Liver (tissue), 8 donors: ENCODE measurements at regions not wholly inside any gene's neighbourhood (a gene's known extent, or its start where the extent isn't known, plus 50 kb on each side); places are given as distances from the start of the nearest gene placed in this dataset.

Experiments
- DNase-seq: peaks from one replicate; pipeline ENCODE4 v3.0.0-alpha.2; 2017; ENCODE audit warnings: low spot score
- H3K27ac ChIP-seq, 2 donors: one replicate each; pipeline ENCODE4 v1.7.0; 2013; ENCODE audit warnings: inconsistent platforms in 2 of 2, low read length in 2 of 2, control low read depth in 1 of 2, low read depth in 1 of 2, mild to moderate bottlenecking in 1 of 2
- H3K27me3 ChIP-seq, 4 donors: one replicate each; pipeline versions ENCODE4 v1.6.1 to v1.7.0; 2013; ENCODE audit warnings: low read length in 3 of 4, inconsistent platforms in 1 of 4, mild to moderate bottlenecking in 1 of 4, moderate library complexity in 1 of 4; ENCODE audit not compliant: control insufficient read depth in 4 of 4, insufficient read depth in 4 of 4
- H3K36me3 ChIP-seq, 4 donors: one replicate each; pipeline versions ENCODE4 v1.6.1 to v1.7.0; 2013; ENCODE audit warnings: low read length in 3 of 4, mild to moderate bottlenecking in 3 of 4, low read depth in 1 of 4, moderate library complexity in 1 of 4; ENCODE audit not compliant: control insufficient read depth in 4 of 4, insufficient read depth in 3 of 4
- H3K4me1 ChIP-seq, 4 donors: one replicate each; pipeline versions ENCODE4 v1.6.1 to v1.7.0; 2013; ENCODE audit warnings: low read length in 3 of 4, mild to moderate bottlenecking in 3 of 4, moderate library complexity in 1 of 4; ENCODE audit not compliant: control insufficient read depth in 4 of 4, insufficient read depth in 4 of 4
- H3K4me3 ChIP-seq, 3 donors: one replicate each; pipeline versions ENCODE4 v1.6.1 to v1.7.0; 2013; ENCODE audit warnings: low read length in 3 of 3, control low read depth in 1 of 3, low read depth in 1 of 3, mild to moderate bottlenecking in 1 of 3
- H3K9ac ChIP-seq, 2 donors: one replicate each; pipeline ENCODE4 v1.7.0; 2013; ENCODE audit warnings: low read length in 2 of 2, mild to moderate bottlenecking in 2 of 2, moderate library complexity in 2 of 2, control low read depth in 1 of 2, low read depth in 1 of 2
- H3K9me3 ChIP-seq, 4 donors: one replicate each; pipeline versions ENCODE4 v1.6.1 to v1.7.0; 2013; ENCODE audit warnings: low read length in 3 of 4; ENCODE audit not compliant: control insufficient read depth in 4 of 4
- FOXA1 ChIP-seq: IDR thresholded peaks from 2 replicates; pipeline ENCODE4 v1.6.1; 2016; ENCODE audit warnings: antibody characterized with exemption
- HNF4G ChIP-seq: IDR thresholded peaks from 2 replicates; pipeline ENCODE4 v1.6.1; 2016; ENCODE audit warnings: antibody characterized with exemption
- JUND ChIP-seq, 2 donors: IDR thresholded peaks; 2 replicates each; pipeline ENCODE4 v1.6.1; 2016; ENCODE audit warnings: antibody characterized with exemption in 2 of 2
- RAD21 ChIP-seq, 2 donors: IDR thresholded peaks; 2 replicates each; pipeline ENCODE4 v1.6.1; 2016; ENCODE audit warnings: antibody characterized with exemption in 2 of 2, mild to moderate bottlenecking in 2 of 2
- SP1 ChIP-seq: IDR thresholded peaks from 2 replicates; pipeline ENCODE4 v1.6.1; 2018; ENCODE audit warnings: antibody characterized with exemption, mild to moderate bottlenecking
- TAF1 ChIP-seq: conservative IDR thresholded peaks from 2 replicates; pipeline ENCODE4 v1.6.1; 2016; ENCODE audit warnings: antibody characterized with exemption, mild to moderate bottlenecking
- YY1 ChIP-seq: IDR thresholded peaks from 2 replicates; pipeline ENCODE4 v1.6.1; 2016; ENCODE audit warnings: antibody characterized with exemption, mild to moderate bottlenecking
- WGBS: extraction: QIAGEN DNeasy Blood & Tissue Kit; methylation state at CpG from one replicate; pipeline ENCODE4 v1.1.7; 2013; 5-methylcytosine and 5-hydroxymethylcytosine counted together
- TF ChIP-seq, protein P1 (sequence below): IDR thresholded peaks from 2 replicates; pipeline ENCODE4 v1.6.1; 2016; ENCODE audit warnings: antibody characterized with exemption
- TF ChIP-seq, protein P2 (sequence below): IDR thresholded peaks from 2 replicates; pipeline ENCODE4 v1.6.1; 2016; ENCODE audit warnings: antibody characterized with exemption
- TF ChIP-seq, protein P3 (sequence below): IDR thresholded peaks from 2 replicates; pipeline ENCODE4 v1.6.1; 2016; ENCODE audit warnings: antibody characterized with exemption, mild to moderate bottlenecking
- TF ChIP-seq, protein P4 (sequence below): IDR thresholded peaks from 2 replicates; pipeline ENCODE4 v1.6.1; 2016; ENCODE audit warnings: antibody characterized with exemption
- TF ChIP-seq, protein P5 (sequence below): fragments of 150-350 bp; IDR thresholded peaks from 2 replicates; pipeline ENCODE4 v1.5.1; 2017; ENCODE audit warnings: improper control_type of control experiment, low read depth, low read length; ENCODE audit not compliant: missing input control
- donor health status: healthy.
- donor health status: healthy.
- donor health status: healthy.
- donor health status: healthy.
- donor health status: healthy.

DNA sequence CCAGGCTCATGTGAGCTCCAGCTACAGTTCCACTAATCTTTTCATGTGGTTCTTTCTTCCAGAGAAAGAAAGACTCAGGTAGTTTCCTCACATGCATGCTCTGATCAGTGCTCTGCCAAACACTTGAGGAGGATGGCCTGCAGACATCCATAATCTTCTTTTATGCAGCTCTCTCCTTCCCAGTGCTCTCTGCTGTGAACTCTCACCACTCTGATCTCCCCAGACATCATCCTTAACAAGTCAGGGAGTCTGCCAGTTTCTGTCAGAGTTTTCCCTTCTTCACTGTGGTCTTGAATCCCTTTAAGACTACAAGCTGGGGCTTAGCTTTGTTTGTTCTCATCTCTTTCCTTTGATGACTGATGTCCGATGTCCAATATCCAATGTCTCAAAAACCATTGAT is 203.4 kb upstream of the PRKCQ start (continued):
- TF ChIP-seq, protein P1, sequence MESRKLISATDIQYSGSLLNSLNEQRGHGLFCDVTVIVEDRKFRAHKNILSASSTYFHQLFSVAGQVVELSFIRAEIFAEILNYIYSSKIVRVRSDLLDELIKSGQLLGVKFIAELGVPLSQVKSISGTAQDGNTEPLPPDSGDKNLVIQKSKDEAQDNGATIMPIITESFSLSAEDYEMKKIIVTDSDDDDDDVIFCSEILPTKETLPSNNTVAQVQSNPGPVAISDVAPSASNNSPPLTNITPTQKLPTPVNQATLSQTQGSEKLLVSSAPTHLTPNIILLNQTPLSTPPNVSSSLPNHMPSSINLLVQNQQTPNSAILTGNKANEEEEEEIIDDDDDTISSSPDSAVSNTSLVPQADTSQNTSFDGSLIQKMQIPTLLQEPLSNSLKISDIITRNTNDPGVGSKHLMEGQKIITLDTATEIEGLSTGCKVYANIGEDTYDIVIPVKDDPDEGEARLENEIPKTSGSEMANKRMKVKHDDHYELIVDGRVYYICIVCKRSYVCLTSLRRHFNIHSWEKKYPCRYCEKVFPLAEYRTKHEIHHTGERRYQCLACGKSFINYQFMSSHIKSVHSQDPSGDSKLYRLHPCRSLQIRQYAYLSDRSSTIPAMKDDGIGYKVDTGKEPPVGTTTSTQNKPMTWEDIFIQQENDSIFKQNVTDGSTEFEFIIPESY, result no peak
- TF ChIP-seq, protein P2, sequence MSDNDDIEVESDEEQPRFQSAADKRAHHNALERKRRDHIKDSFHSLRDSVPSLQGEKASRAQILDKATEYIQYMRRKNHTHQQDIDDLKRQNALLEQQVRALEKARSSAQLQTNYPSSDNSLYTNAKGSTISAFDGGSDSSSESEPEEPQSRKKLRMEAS, result no peak
- no peak for TF ChIP-seq JUND (IDR thresholded peaks at IDR 0.05)

DNA sequence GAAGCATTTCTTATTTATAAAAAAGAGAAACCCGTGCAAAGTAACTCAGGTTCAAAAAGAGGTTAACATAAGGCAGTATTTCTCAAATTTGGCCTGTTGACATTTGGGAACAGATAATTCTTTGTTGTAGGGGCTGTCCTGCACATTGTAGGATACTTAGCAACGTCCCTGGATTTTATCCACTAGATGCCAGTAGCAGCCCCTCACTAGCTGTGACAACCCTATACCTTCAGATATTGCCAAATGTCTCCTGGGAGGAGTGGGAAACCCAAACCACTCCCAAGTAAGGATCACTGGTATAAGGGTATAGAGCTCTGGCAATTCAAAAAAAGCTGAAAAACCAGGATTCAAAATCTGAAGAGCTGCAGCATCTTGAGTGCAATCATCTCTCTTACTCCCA is 202.3 kb upstream of the PRKCQ start:
- TF ChIP-seq FOXA1 (no peak), HNF4G (no peak), JUND (IDR thresholded peaks at IDR 0.05) (no peak), RAD21 (IDR thresholded peaks at IDR 0.05) (no peak), YY1 (no peak)
- TF ChIP-seq, protein P3, sequence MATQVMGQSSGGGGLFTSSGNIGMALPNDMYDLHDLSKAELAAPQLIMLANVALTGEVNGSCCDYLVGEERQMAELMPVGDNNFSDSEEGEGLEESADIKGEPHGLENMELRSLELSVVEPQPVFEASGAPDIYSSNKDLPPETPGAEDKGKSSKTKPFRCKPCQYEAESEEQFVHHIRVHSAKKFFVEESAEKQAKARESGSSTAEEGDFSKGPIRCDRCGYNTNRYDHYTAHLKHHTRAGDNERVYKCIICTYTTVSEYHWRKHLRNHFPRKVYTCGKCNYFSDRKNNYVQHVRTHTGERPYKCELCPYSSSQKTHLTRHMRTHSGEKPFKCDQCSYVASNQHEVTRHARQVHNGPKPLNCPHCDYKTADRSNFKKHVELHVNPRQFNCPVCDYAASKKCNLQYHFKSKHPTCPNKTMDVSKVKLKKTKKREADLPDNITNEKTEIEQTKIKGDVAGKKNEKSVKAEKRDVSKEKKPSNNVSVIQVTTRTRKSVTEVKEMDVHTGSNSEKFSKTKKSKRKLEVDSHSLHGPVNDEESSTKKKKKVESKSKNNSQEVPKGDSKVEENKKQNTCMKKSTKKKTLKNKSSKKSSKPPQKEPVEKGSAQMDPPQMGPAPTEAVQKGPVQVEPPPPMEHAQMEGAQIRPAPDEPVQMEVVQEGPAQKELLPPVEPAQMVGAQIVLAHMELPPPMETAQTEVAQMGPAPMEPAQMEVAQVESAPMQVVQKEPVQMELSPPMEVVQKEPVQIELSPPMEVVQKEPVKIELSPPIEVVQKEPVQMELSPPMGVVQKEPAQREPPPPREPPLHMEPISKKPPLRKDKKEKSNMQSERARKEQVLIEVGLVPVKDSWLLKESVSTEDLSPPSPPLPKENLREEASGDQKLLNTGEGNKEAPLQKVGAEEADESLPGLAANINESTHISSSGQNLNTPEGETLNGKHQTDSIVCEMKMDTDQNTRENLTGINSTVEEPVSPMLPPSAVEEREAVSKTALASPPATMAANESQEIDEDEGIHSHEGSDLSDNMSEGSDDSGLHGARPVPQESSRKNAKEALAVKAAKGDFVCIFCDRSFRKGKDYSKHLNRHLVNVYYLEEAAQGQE, result no peak
- TF ChIP-seq, protein P4, sequence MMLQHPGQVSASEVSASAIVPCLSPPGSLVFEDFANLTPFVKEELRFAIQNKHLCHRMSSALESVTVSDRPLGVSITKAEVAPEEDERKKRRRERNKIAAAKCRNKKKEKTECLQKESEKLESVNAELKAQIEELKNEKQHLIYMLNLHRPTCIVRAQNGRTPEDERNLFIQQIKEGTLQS, result no peak
- TF ChIP-seq, protein P5, sequence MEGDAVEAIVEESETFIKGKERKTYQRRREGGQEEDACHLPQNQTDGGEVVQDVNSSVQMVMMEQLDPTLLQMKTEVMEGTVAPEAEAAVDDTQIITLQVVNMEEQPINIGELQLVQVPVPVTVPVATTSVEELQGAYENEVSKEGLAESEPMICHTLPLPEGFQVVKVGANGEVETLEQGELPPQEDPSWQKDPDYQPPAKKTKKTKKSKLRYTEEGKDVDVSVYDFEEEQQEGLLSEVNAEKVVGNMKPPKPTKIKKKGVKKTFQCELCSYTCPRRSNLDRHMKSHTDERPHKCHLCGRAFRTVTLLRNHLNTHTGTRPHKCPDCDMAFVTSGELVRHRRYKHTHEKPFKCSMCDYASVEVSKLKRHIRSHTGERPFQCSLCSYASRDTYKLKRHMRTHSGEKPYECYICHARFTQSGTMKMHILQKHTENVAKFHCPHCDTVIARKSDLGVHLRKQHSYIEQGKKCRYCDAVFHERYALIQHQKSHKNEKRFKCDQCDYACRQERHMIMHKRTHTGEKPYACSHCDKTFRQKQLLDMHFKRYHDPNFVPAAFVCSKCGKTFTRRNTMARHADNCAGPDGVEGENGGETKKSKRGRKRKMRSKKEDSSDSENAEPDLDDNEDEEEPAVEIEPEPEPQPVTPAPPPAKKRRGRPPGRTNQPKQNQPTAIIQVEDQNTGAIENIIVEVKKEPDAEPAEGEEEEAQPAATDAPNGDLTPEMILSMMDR, result no peak
- Histone ChIP-seq H3K27me3 (no peaks in the 10 kb centered on the region), H3K36me3 (no peaks in the 10 kb centered on the region), H3K4me1 (no peaks in the 10 kb centered on the region), H3K27ac (no peak overlapping the region), H3K9me3 (no peaks in the 10 kb centered on the region), H3K9ac (no peak overlapping the region), H3K4me3 (no peak overlapping the region)
- WGBS, result 47% methylated on average over 2 of the region's 2 CpGs
- DNase-seq, result no peak

DNA sequence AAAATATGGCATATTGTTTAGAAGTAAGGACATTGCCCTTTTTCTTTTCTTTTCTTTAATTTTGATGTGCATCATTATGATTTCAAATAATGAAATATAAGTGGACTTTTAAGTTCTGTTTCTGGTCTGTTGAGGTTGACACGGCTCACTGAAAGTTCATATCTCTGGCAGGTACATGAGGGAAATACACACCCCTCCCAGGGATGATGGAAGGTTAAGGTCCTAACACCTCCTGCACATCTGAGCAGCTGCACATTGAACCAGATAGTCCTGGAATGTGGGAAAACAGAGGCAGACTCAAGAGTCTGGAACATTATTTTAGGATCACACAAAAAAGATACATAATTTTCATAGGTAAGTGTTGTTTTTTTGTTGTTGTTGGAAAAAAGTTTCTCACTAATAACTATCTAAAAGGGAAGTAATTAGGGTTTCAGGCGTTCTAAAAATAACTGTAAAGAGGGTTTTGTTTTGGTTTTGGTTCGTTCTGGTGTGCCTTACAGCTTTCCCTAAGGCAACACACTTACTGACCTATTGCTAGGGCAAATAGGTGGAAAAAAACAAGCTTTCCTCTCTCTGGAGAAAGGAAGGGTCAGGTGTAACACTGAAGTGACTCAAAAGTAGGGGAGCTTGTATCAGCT is 201.2 kb upstream of the PRKCQ start:
- 37% methylated on average over 3 of the region's 3 CpGs for WGBS
- H3K27me3 ChIP-seq, result no peaks in the 10 kb centered on the region
- TF ChIP-seq, protein P2, result no peak
- TF ChIP-seq TAF1 (no peak), SP1 (no peak), YY1 (no peak)
- H3K9ac ChIP-seq, result no peak overlapping the region
- H3K4me1 ChIP-seq, result no peaks in the 10 kb centered on the region
- H3K27ac ChIP-seq, result no peak overlapping the region
- H3K36me3 ChIP-seq, result no peaks in the 10 kb centered on the region
- no peak for DNase-seq
- no peak overlapping the region for H3K4me3 ChIP-seq
- no peaks in the 10 kb centered on the region for H3K9me3 ChIP-seq
